ACHN (cell line): ENCODE measurements at regions not wholly inside any gene's neighbourhood (a gene's known extent, or its start where the extent isn't known, plus 50 kb on each side); places are given as distances from the start of the nearest gene placed in this dataset.
"Not testable (repeated sequence)": the region's sequence is repeated elsewhere in the genome, so short reads cannot be mapped to it uniquely, and the experiment has no call there.

Experiments used
- DNase-seq: peaks from one replicate; pipeline ENCODE4 v3.0.0-alpha.2; 2015
- in situ Hi-C: cut with HindIII; loops from 2 replicates; pipeline ENCODE4 v1.10.0; 2017; ENCODE audit warnings: low sequenced_read_pairs, low pct_ligation_motif_present, low pct_unique_long_range_greater_than_20kb

GRCh38 chr9:17083258-17083657, 51.6 kb upstream of the CNTLN start:
- DNase-seq = no peak
- in situ Hi-C loops = no loop called here

DNA sequence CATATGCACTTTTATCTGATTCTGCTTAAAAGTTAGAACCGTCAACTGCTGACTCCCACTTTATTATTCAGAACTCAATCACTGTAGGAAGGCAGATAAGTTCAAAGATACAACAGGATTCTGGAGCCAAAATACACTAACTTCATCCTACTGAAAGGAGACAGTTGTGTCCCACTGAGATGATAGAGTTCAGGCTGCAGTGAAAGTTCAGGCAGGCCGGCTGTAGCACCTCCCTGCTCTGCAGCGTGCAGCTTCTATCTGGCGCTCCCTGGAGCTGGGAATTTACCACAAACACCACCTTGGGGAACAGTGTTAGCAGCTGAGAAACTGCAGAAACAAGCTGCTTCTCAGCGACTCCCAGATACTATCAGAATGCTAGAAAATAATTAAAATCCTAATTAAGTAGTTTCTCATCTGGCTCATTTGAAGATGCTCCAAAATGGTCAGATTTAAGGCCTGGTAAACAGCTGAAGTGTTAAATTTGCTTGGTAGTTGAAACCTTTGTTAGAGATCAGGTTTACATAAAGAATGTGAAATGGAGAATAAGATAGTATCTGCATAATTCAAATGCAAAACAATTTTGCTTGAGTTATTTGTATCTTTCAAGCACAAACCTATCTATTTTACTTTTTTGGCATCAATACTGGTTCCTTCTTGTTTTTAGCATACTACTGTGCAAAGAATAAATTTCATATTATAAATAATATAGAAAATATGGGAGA, 52.3 kb upstream of the CNTLN start:
- in situ Hi-C loops = no loop called here
- peak; percentile 4 for DNase-seq

DNA sequence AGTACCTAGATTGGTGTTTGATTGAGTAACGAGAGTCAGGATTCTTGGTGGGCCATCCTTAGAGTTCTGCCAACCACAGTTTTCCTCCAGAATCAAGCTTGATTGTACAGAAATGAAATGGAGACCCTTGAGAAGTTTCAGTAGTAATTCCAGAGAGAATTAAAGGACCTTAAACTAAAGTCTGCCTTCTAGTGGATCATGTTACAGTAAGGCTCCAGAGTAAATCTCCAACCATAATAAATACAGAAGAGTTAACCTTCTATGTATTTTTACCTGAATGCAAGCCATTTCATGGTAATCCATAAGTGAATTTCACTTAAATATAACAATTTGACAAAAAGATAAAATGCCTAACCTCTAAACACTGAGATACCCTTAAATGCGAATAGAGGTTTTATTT, 53.0 kb upstream of the CNTLN start:
- in situ Hi-C loops = no loop called here

GRCh38 chr9:17081351-17081750, 53.5 kb upstream of the CNTLN start:
- in situ Hi-C loops = no loop called here
- no peak for DNase-seq

More for the DNA sequence above, 53.0 kb upstream of the CNTLN start:
- no peak for DNase-seq

- peak; percentile 4 for DNase-seq
- in situ Hi-C loops = no loop called here
Observed at GRCh38 chr9:17075758-17076485, 58.9 kb upstream of the CNTLN start.

DNA sequence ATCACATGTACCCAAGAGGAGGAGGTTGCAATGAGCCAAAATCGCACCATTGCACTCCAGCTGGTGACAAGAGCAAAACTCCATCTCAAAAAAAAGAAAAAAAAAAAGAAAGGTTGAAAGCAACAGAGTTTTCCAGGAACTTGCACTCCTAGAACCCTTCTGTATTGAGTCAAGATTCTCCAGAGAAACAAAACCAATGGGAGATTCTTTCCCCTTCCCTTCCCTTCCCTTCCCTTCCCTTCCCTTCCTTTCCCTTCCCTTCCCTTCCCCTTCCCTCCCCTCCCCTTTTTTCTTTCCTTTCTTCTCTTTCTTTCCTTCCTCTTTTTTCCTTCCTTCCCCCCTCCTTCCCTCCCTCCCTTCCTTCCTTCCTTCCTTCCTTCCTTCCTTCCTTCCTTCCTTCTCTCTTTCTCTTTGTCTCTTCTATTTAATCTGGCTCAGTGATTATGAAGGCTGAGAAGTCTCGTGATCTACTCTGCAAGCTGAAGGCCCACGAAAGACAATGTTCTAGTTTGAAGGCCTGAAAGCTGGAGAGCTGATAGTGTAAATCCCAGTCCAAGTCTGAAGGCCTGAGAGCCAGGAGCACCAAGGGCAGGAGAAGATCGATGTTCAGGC, 59.6 kb upstream of the CNTLN start:
- DNase-seq = no peak
- in situ Hi-C loops = no loop called here

- DNase-seq, in situ Hi-C loops: not testable (repeated sequence)
Observed at GRCh38 chr9:17072563-17072962, 62.3 kb upstream of the CNTLN start.

- in situ Hi-C loops = no loop called here
Observed at GRCh38 chr9:17068671-17069070, 66.2 kb upstream of the CNTLN start.

DNA sequence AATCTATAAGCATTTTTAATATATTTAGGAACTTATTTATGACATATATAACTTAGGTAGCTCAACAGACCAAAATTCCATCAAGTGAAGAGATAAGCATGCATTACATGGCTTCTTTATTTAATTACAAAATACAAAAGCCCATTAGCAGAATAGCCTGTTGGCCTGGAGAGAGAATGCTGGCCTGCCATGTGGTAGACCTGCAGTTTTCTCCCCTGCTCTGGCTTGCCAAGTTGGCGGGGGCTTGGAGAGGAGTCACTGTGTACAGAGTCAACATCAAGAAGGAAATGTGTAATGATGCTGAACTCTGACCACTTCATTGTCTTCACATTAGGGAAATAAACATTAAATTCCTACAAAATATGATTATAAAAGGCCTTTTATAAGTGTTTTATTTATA, 69.8 kb upstream of the CNTLN start:
- no peak for DNase-seq
- in situ Hi-C loops = no loop called here

More at GRCh38 chr9:17068671-17069070, 66.2 kb upstream of the CNTLN start:
- DNase-seq = no peak

DNA sequence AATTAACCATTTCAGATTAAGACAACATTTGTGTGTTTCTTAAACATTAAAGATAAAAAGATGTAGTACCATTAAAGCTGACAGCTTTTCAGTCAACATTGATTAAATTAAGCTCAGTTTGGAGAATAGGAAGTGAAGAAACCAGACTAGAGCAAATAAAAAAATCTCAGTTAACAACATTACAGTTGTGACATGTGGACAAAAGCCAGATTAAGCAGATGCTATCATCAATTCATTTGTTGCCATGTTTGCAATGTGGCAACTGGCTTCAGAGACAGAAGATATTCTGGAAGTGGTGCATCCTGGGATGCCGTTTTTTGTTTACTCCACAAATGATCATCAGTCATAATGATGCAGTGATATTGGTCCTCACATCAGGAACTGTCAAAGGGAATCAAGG, 70.3 kb upstream of the CNTLN start:
- no peak for DNase-seq

DNA sequence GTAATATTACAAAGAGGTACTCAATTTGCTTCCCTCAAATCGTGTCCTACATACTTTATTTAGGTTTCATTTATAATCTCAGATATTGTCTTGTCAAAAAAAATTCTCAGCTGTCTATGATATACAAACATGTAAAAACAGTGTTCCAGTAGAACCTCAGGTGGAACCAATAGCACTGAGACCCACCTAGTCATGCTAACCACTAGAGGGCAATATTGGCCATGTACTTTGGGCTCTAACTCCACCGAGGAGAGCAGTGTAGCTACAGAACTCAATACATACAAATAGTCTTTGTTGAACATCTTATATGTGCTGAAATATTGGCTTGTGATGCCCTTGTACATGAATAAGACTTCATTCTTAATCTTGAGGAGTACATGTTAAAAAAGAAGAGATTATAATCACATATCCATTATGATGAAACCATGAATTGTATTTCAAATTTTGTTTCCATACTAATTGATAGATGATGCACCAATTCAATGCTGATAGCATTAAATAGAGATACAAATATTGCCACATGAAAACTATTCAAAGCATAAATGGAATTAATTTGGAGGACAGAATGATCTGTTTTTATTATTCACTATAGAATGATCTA, 71.2 kb upstream of the CNTLN start:
- DNase-seq = peak; percentile 64
- in situ Hi-C loops = no loop called here

More for the DNA sequence above, 70.3 kb upstream of the CNTLN start:
- in situ Hi-C loops = no loop called here

DNA sequence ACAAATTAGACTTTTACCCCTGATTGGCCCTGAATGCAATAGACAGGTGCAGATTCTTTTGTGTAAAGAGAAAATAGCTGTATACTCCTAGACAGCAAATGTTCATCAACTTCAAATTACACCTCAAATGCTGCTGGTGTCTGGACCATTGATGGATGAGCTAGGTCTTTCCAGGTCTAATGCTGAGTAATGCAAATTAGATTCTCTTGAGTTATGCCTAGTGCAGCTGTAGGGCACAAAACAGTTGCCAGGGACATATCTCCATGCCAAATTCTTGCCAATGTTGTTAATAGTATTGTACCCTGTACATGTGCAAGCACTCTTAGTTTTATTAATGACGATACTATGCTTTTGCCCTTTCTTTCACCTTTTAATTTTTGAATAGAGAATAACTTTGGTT, 72.3 kb upstream of the CNTLN start:
- DNase-seq = no peak
- in situ Hi-C loops = no loop called here

GRCh38 chr9:17060450-17060849, 74.4 kb upstream of the CNTLN start:
- DNase-seq = no peak
- in situ Hi-C loops = no loop called here

DNA sequence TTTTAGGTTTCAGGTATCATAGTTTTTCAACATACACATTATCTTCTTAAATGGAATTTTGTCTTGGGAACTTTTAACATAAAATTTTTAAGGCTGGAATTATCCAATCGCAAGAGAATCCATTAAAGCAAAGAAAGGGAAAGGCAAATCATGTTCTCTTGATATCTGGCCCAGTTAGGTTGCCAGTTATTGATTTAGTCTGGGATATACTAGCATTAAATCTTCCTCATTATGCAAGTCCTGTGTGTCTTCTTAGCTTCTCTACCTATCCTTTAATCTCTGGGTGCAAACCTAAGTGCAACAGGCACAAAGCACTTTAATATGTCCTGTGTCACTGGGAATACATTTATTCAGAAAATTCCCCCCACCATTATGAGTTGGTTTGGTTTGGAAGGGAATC, 75.4 kb upstream of the CNTLN start:
- DNase-seq = no peak
- in situ Hi-C loops = no loop called here

DNA sequence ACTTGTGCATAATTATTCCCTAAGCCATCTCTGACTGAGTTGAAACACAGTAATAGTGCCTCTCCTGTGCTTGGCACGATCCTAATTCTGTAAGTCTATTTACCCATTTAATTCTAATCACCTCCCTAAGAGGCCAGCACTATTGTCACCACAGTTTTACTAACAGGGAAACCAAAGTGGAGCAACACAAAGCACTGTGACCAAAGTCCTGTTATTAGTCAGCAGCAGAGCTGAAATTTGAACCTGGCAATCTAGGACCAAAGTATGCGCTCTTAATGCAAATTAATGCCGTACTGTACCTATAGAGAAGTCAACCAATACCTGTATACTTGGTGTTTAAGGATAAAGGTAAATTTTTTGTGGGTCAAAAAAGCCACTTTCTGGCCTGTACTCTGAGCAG, 77.1 kb upstream of the CNTLN start:
- no peak for DNase-seq
- in situ Hi-C loops = no loop called here

GRCh38 chr9:17052626-17053025, 82.2 kb upstream of the CNTLN start:
- in situ Hi-C loops = no loop called here
- DNase-seq = no peak

DNA sequence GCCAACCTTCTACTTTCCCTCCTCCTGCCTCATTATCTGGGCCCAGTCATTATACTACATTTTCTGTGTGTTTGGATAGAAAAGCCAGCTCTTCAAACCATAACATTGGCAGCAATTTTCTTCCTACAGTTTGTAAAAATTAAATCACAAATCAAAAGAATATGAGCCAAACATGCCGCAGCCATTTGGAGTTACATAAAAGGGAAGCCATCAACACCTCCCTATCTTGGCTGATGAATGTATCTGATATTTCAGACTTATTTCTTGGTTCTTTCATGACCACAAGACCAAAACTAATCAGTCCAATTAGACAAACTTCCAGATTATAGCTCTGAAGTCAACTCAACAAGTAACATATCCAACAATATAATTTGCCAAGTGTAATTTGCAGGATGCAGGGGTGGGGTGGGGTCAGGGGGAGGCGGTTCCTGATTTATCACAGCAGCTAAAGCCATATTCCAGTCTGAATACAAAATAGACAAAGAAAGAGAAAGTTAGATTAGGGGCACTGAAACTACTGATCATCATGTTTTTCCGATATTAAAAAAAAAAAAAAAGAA, 89.4 kb upstream of the CNTLN start:
- no peak for DNase-seq

GRCh38 chr9:17031546-17031945, 103.3 kb upstream of the CNTLN start:
- in situ Hi-C loops = no loop called here

More for the DNA sequence above, 89.4 kb upstream of the CNTLN start:
- in situ Hi-C loops = no loop called here

DNA sequence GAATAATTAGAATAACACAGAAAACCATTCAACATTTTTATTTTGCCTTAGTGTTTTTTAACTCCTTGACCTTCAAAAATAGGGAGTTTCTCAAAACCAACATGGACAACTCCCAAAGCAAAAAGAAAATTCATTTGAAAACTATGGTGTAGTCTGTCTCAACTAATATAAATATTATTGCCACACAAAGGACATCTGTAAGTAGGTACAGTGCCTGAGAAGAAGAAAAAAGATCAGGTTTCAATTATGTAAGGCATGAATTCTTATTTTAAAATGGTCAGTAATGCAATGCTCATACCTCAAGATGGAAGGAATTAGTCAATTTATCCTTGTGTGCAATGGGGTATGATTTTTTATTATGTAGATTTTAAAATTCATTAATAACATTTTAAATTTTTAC, 109.6 kb upstream of the CNTLN start:
- no peak for DNase-seq
- in situ Hi-C loops = no loop called here

More at GRCh38 chr9:17031546-17031945, 103.3 kb upstream of the CNTLN start:
- DNase-seq = no peak
